ENCODE measurements at regions not wholly inside any gene's neighbourhood (a gene's known extent, or its start where the extent isn't known, plus 50 kb on each side); places are given as distances from the start of the nearest gene placed in this dataset.

DNA sequence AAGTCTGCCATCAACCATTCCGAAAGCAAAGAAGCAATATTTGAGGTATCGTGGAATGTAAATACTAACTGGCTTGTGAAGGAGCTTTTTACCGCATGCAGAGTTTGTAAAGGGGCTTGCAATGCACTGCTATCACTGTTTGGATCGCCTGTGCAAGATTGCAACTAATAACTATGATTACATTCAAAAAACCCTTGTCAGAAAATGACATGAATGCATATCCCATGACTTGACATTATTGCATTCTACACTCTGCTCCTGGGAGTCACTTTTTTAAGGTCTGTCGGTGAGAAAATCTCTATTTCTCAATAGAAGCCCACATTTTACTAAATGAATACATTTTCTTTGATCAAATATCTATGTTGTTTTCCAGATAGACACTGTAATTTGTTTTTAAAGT lies 335.4 kb upstream of the SPTLC3 start:
- no TSS peak for BruUV-seq (replicated peaks)
- Mint-ChIP-seq H3K27ac (ENCODE audit: low read depth, unreplicated experiment) (no peak overlapping the region), H3K36me3 (ENCODE audit: insufficient read depth, unreplicated experiment) (no peaks in the 10 kb centered on the region), H3K4me1 (ENCODE audit: insufficient read depth, unreplicated experiment) (no peaks in the 10 kb centered on the region), H3K27me3 (ENCODE audit: insufficient read depth, unreplicated experiment) (no peaks in the 10 kb centered on the region), H3K9me3 (ENCODE audit: unreplicated experiment) (no peaks in the 10 kb centered on the region), H3K4me3 (ENCODE audit: unreplicated experiment) (no peak overlapping the region)
- DNase-seq (ENCODE audit: unreplicated experiment) = no peak
- TF ChIP-seq, protein P1, sequence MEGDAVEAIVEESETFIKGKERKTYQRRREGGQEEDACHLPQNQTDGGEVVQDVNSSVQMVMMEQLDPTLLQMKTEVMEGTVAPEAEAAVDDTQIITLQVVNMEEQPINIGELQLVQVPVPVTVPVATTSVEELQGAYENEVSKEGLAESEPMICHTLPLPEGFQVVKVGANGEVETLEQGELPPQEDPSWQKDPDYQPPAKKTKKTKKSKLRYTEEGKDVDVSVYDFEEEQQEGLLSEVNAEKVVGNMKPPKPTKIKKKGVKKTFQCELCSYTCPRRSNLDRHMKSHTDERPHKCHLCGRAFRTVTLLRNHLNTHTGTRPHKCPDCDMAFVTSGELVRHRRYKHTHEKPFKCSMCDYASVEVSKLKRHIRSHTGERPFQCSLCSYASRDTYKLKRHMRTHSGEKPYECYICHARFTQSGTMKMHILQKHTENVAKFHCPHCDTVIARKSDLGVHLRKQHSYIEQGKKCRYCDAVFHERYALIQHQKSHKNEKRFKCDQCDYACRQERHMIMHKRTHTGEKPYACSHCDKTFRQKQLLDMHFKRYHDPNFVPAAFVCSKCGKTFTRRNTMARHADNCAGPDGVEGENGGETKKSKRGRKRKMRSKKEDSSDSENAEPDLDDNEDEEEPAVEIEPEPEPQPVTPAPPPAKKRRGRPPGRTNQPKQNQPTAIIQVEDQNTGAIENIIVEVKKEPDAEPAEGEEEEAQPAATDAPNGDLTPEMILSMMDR (IDR thresholded peaks at IDR 0.05; ENCODE audit: unreplicated experiment) = no peak
- ChIA-PET POLR2A (no interaction called here), CTCF (no interaction called here)
- intact Hi-C loops (cut with micrococcal nuclease) = no loop called here

DNA sequence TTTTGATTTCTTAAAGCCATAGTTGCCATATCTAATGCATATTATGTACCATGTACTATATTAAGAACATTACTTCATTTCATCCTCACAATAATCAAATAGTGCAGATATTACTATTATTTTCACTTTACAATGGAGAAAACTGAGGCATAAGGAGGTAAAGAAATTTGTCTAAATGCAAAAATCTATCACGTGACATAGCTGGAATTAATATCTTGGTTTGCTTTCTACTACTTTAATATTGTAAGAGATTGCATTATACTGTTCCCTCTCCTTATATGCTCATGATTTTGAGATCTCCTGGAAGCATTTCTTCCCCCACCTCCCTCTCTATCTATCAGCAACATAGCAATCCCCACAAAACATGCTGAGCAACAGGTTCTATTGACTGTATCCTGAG lies 330.8 kb upstream of the SPTLC3 start:
- TF ChIP-seq, protein P1 (IDR thresholded peaks at IDR 0.05; ENCODE audit: unreplicated experiment) = no peak
- H3K27ac Mint-ChIP-seq (ENCODE audit: low read depth, unreplicated experiment) = no peak overlapping the region
- intact Hi-C loops (cut with micrococcal nuclease) = no loop called here
- DNase-seq (ENCODE audit: unreplicated experiment) = no peak
- no TSS peak for BruUV-seq (replicated peaks)
- H3K36me3 Mint-ChIP-seq (ENCODE audit: insufficient read depth, unreplicated experiment) = no peaks in the 10 kb centered on the region
- no peaks in the 10 kb centered on the region for H3K9me3 Mint-ChIP-seq (ENCODE audit: unreplicated experiment)
- no peaks in the 10 kb centered on the region for H3K27me3 Mint-ChIP-seq (ENCODE audit: insufficient read depth, unreplicated experiment)
- no peaks in the 10 kb centered on the region for H3K4me1 Mint-ChIP-seq (ENCODE audit: insufficient read depth, unreplicated experiment)
- H3K4me3 Mint-ChIP-seq (ENCODE audit: unreplicated experiment) = no peak overlapping the region
- POLR2A ChIA-PET = no interaction called here
- CTCF ChIA-PET = no interaction called here

DNA sequence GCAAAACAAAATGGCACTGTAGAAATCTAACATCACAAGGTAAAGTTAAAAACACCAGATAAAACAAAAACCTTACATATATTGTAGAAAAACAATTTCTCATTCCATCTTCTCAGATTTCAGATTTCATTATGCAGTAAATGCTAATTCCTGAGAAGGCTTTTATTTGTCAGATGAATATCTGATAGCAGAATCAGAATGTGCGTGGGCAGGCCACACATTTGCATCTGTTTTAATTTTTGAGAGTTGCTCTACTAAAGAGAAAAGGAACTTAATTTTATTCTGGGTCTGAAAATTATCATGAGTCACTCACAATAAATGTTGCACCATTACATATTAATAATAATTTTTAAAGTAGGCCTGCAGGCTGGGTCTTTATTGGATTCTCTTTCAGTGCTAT lies 329.3 kb upstream of the SPTLC3 start:
- Mint-ChIP-seq H3K4me1 (ENCODE audit: insufficient read depth, unreplicated experiment) (no peaks in the 10 kb centered on the region), H3K36me3 (ENCODE audit: insufficient read depth, unreplicated experiment) (no peaks in the 10 kb centered on the region), H3K4me3 (ENCODE audit: unreplicated experiment) (no peak overlapping the region), H3K27me3 (ENCODE audit: insufficient read depth, unreplicated experiment) (no peaks in the 10 kb centered on the region), H3K9me3 (ENCODE audit: unreplicated experiment) (no peaks in the 10 kb centered on the region), H3K27ac (ENCODE audit: low read depth, unreplicated experiment) (no peak overlapping the region)
- TF ChIP-seq, protein P1 (IDR thresholded peaks at IDR 0.05; ENCODE audit: unreplicated experiment) = no peak
- ChIA-PET CTCF (interaction anchor here (0.5 kb wide), 1 partner anchor 49 kb away, joined by 3 read pairs; no protein-coding TSS in a partner anchor), POLR2A (no interaction called here)
- no peak for DNase-seq (ENCODE audit: unreplicated experiment)
- BruUV-seq (replicated peaks) = no TSS peak
- intact Hi-C loops (cut with micrococcal nuclease) = no loop called here

DNA sequence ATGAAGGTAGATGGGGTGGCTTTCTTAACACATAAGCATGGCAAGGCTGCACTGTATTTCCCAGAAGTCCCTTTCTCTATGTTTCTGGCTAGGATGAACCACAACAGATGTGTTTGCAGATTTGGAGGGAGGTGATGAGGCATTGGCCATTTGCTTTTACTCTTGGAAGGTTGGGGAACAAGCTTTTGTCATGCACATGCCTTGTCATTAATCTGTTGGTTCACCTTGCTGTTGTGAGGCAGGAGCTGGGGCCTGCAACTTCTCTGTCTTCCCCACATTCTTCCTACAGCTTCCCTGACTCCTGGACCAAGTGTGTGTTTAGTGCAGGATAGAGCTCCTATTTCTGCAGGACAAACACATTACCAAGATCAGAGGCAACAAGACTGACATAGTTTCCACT lies 326.2 kb upstream of the SPTLC3 start:
- ChIA-PET CTCF (no interaction called here), POLR2A (no interaction called here)
- BruUV-seq (replicated peaks) = no TSS peak
- intact Hi-C loops (cut with micrococcal nuclease) = no loop called here
- no peak overlapping the region for H3K27ac Mint-ChIP-seq (ENCODE audit: low read depth, unreplicated experiment)
- no peaks in the 10 kb centered on the region for H3K36me3 Mint-ChIP-seq (ENCODE audit: insufficient read depth, unreplicated experiment)
- no peak overlapping the region for H3K4me3 Mint-ChIP-seq (ENCODE audit: unreplicated experiment)
- no peaks in the 10 kb centered on the region for H3K27me3 Mint-ChIP-seq (ENCODE audit: insufficient read depth, unreplicated experiment)
- TF ChIP-seq, protein P1 (IDR thresholded peaks at IDR 0.05; ENCODE audit: unreplicated experiment) = no peak
- H3K4me1 Mint-ChIP-seq (ENCODE audit: insufficient read depth, unreplicated experiment) = no peaks in the 10 kb centered on the region
- no peak for DNase-seq (ENCODE audit: unreplicated experiment)
- peaks cover 4% of the 10 kb centered on the region for H3K9me3 Mint-ChIP-seq (ENCODE audit: unreplicated experiment)

Data from MCF 10A (cell line).